SK-N-SH (cell line): ENCODE measurements at regions not wholly inside any gene's neighbourhood (a gene's known extent, or its start where the extent isn't known, plus 50 kb on each side); places are given as distances from the start of the nearest gene placed in this dataset.

Experiments used
- CHD2 ChIP-seq: fragments of 150-350 bp; IDR thresholded peaks from 2 replicates; pipeline ENCODE4 v1.6.1; 2018; ENCODE audit warnings: low read length; ENCODE audit not compliant: partially characterized antibody
- CTCF ChIP-seq: fragments of 200-600 bp; sonication (generic); IDR thresholded peaks from 2 replicates; pipeline ENCODE4 v1.6.1; 2017; ENCODE audit warnings: antibody characterized with exemption, mild to moderate bottlenecking, moderate library complexity
- EP300 ChIP-seq, 2 experiments: IDR thresholded peaks; 2 replicates each; pipeline versions ENCODE4 v1.4.0 to v1.6.1; 2012; ENCODE audit warnings: borderline replicate concordance in 1 of 2, low read depth in 1 of 2, low read length in 1 of 2
- EZH2phosphoT487 ChIP-seq: fragments of 200-600 bp; sonication (generic); IDR thresholded peaks from 2 replicates; pipeline ENCODE4 v1.6.1; 2017; ENCODE audit warnings: low read depth, mixed run types, mild to moderate bottlenecking, antibody characterized with exemption, moderate library complexity, borderline replicate concordance
- FOXJ3 ChIP-seq: sonication (generic); formaldehyde crosslinking; IDR thresholded peaks from 2 replicates; pipeline ENCODE4 v1.5.1; 2020; ENCODE audit warnings: mild to moderate bottlenecking, missing genetic modification reagents
- POLR2AphosphoS5 ChIP-seq: IDR thresholded peaks from 2 replicates; pipeline ENCODE4 v1.6.1; 2012; ENCODE audit warnings: low read depth, low read length
- RAD21 ChIP-seq: IDR thresholded peaks from 2 replicates; pipeline ENCODE4 v1.6.1; 2012; ENCODE audit warnings: mild to moderate bottlenecking, low read length
- REST ChIP-seq: IDR thresholded peaks from 2 replicates; pipeline ENCODE4 v1.6.1; 2012; ENCODE audit warnings: mild to moderate bottlenecking, low read depth, low read length, moderate library complexity
- TAF1 ChIP-seq: IDR thresholded peaks from 2 replicates; pipeline ENCODE4 v1.6.1; 2012; ENCODE audit warnings: low read depth, mild to moderate bottlenecking, low read length, moderate library complexity, borderline replicate concordance
- TCF12 ChIP-seq: IDR thresholded peaks from 2 replicates; pipeline ENCODE4 v1.4.0; 2012
- TF ChIP-seq, protein P1 (sequence below): IDR thresholded peaks from 2 replicates; pipeline ENCODE4 v1.4.0; 2012; ENCODE audit warnings: low read depth

DNA sequence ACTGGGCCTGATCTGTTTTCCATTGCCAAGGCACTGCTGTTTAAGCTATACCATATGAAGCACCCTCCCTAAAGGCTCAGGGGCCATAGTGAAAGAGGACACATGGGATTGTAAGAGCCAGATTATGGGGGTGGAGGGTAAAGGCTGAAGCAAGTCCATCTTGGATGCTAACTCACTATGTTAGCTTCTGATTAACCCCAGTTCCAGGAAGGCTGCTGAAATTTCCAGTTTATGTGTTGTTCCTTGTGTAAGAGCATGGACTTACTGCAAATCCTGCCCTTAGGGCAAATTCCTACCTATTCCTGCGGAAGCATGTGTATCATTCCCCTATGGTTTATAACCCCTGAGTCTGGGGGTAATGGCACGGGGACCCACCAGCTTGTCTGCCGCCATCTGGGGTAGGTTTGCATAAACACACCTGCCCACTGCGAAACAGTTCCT lies 91.8 kb upstream of the SERBP1 start:
- TF ChIP-seq CTCF (no peak), RAD21 (no peak), EZH2phosphoT487 (no peak), POLR2AphosphoS5 (no peak), REST (no peak), EP300 (IDR thresholded peaks at IDR 0.05; ENCODE audit: borderline replicate concordance in 1 of 2, low read depth in 1 of 2, low read length in 1 of 2) (no peak), FOXJ3 (CRISPR knock-in tag) (no peak), TAF1 (no peak), TCF12 (no peak), CHD2 (no peak)
- TF ChIP-seq, protein P1, sequence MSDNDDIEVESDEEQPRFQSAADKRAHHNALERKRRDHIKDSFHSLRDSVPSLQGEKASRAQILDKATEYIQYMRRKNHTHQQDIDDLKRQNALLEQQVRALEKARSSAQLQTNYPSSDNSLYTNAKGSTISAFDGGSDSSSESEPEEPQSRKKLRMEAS: no peak
